ENCODE measurements at regions not wholly inside any gene's neighbourhood (a gene's known extent, or its start where the extent isn't known, plus 50 kb on each side); places are given as distances from the start of the nearest gene placed in this dataset.

- Histone ChIP-seq H3K27ac (no peak overlapping the region), H3K4me1 (no peaks in the 10 kb centered on the region), H3K36me3 (no peaks in the 10 kb centered on the region), H3K9me3 (no peaks in the 10 kb centered on the region), H3K4me3 (no peak overlapping the region), H3K27me3 (ENCODE audit: low read depth) (no peaks in the 10 kb centered on the region)
- DNase-seq (no peak), ATAC-seq (no peak)
- TF ChIP-seq CTCF (IDR thresholded peaks at IDR 0.05) = no peak
- intact Hi-C loops (cut with DNase I) = no loop called here
Measured at GRCh38 chr2:180205621-180206235, 198.6 kb upstream of the CWC22 start.

- Histone ChIP-seq H3K27ac (no peak overlapping the region), H3K27me3 (ENCODE audit: low read depth) (no peaks in the 10 kb centered on the region), H3K4me1 (no peaks in the 10 kb centered on the region), H3K9me3 (no peaks in the 10 kb centered on the region), H3K4me3 (no peak overlapping the region), H3K36me3 (no peaks in the 10 kb centered on the region)
- no peak for DNase-seq
- no peak for ATAC-seq
- TF ChIP-seq CTCF (IDR thresholded peaks at IDR 0.05) = no peak
- intact Hi-C loops (cut with DNase I) = no loop called here
Measured at GRCh38 chr2:180203972-180204371, 196.9 kb upstream of the CWC22 start.

GRCh38 chr2:180202467-180202951, 195.4 kb upstream of the CWC22 start:
- no peak for ATAC-seq
- no peak for DNase-seq
- no peak overlapping the region for H3K27ac ChIP-seq
- no peaks in the 10 kb centered on the region for H3K9me3 ChIP-seq
- intact Hi-C loops (cut with DNase I) = no loop called here
- no peaks in the 10 kb centered on the region for H3K36me3 ChIP-seq
- no peak overlapping the region for H3K4me3 ChIP-seq
- no peaks in the 10 kb centered on the region for H3K27me3 ChIP-seq (ENCODE audit: low read depth)
- no peaks in the 10 kb centered on the region for H3K4me1 ChIP-seq
- no peak for TF ChIP-seq CTCF (IDR thresholded peaks at IDR 0.05)

- Histone ChIP-seq H3K27ac (no peak overlapping the region), H3K4me1 (no peaks in the 10 kb centered on the region), H3K36me3 (no peaks in the 10 kb centered on the region), H3K27me3 (ENCODE audit: low read depth) (no peaks in the 10 kb centered on the region), H3K9me3 (no peaks in the 10 kb centered on the region), H3K4me3 (no peak overlapping the region)
- DNase-seq (no peak), ATAC-seq (no peak)
- intact Hi-C loops (cut with DNase I) = no loop called here
- no peak for TF ChIP-seq CTCF (IDR thresholded peaks at IDR 0.05)
Measured at GRCh38 chr2:180196419-180196977, 189.4 kb upstream of the CWC22 start.

- ATAC-seq (no peak), DNase-seq (no peak)
- no peak for TF ChIP-seq CTCF (IDR thresholded peaks at IDR 0.05)
- H3K4me1 ChIP-seq = no peaks in the 10 kb centered on the region
- no peak overlapping the region for H3K4me3 ChIP-seq
- H3K9me3 ChIP-seq = no peaks in the 10 kb centered on the region
- intact Hi-C loops (cut with DNase I) = no loop called here
- no peaks in the 10 kb centered on the region for H3K36me3 ChIP-seq
- H3K27ac ChIP-seq = no peak overlapping the region
- no peaks in the 10 kb centered on the region for H3K27me3 ChIP-seq (ENCODE audit: low read depth)
Measured at GRCh38 chr2:180195847-180196246, 188.8 kb upstream of the CWC22 start.
